ENCODE measurements at regions not wholly inside any gene's neighbourhood (a gene's known extent, or its start where the extent isn't known, plus 50 kb on each side); places are given as distances from the start of the nearest gene placed in this dataset.
"Not testable (repeated sequence)": the region's sequence is repeated elsewhere in the genome, so short reads cannot be mapped to it uniquely, and the experiment has no call there.

DNA sequence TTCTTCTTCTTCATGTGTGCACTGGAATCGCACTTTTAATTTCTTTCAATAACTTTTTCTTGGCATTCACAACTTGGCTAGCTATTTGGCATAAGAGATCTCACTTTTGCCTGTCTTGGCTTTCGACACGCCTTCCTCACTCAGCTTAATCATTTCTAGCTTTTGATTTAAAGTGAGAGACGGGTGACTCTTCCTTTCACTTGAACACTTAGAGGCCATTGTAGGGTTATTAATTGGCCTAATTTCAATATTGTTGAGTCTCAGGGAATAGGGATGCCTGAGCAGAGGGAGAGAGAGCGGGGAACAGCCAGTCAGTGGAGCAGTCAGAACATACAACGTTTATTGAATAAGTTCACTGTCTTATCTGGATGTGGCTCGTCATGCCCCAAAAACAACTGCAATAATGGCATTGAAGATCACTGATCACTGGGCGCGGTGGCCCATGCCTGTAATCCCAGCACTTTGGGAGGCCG is 200.3 kb downstream of the SEC14L1 start:
- no peak for DNase-seq (ENCODE audit: low read depth)

DNA sequence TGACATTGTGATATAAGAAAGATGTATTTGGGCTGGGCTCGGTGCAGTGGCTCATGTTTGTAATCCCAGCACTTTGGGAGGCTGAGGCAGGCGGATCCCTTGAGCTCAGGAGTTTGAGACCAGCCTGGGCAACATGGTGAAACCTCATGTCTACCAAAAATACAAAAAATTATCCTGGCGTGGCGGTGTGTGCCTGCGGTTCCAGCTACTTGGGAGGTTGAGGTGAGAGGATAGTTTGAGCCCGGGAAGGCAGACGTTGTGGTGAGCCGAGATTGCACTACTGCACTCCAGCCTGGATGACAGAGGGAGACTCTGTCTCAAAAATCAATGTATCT is 201.9 kb downstream of the SEC14L1 start:
- DNase-seq (ENCODE audit: low read depth), result not testable (repeated sequence)

DNA sequence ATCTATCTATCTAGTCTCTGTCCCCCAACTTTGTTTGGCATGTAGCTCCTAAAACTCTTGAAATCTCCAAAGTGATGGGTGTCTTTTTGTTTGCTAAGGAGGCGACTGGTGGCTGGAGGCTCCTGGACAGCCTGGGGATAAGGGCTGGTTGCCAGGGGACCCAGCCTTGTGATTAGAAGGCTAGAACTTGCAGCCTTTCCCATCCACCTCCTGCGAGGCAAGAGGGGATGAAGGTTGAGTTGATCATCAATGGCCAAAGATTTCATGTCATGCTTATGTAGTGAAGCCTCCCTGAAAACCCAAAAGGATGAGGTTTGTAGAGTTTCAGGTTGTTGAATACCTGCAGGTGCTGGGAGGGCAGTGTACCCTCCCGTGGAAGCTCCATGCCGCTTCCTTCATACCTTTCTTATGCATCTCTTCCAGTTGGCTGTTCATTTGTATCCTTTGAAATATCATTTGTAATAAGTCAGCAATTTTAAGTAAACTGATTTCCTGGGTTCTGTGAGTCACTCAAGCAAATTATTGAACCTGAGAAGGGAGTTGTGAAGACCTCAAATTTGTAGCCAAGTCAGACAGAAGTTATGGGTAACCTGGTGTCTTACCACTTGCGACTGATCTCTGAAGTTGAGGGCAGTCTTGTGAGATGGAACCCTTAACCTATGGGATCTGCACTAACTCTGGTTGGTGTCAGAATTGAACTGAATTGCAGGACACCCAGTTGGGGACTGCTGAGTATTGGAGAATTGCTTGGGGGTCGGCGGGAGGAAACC is 202.4 kb downstream of the SEC14L1 start:
- no peak for DNase-seq (ENCODE audit: low read depth)

DNA sequence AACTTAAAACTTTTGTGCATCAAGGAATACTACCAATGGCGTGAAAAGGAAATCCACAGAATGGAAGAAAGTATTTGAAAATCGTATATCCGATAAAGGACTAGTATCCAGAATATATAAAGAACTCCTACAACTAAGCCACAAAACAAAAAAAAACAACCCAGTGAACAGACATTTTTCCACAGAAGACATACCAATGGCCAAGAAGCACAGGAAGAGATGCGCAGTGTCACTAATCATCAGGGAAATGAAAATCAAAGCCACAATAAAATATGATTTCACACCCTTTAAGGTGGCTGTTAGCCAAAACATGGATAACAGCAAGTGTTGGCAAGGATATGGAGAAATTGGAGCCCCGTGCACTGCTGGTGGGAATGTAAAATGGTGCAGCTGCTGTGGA is 203.3 kb downstream of the SEC14L1 start:
- DNase-seq (ENCODE audit: low read depth), result no peak

DNA sequence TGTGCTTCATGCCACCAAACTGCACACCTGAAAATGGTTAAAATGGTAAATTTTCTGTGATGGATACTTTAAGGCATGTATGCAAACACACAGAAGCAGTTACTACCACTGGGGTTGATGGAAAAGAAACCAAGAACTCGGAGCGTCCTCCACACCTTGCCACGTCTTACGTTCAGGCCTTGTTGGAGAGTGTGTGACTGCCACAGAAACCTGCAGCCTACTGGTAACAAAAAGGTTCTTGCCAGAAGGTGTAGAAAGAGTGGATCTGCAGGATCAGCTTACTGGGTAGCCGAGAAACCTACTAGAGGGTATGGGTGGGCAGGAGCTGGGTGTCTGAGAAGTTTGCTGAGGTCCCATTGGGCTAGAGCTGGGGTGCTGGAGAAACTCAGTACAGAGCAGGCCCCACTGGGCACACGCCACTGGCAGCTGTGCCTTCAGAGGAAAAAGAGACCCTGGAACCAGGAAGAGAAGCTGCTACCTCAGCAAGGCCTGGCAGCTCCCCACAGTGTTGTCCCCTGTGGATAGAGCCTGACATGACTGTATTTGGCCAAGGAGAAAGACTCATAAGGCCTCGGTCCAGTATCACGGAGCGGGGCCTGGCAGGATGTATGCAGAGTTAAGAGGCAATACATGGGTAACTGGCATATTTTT is 204.6 kb downstream of the SEC14L1 start:
- DNase-seq (ENCODE audit: low read depth), result no peak

DNA sequence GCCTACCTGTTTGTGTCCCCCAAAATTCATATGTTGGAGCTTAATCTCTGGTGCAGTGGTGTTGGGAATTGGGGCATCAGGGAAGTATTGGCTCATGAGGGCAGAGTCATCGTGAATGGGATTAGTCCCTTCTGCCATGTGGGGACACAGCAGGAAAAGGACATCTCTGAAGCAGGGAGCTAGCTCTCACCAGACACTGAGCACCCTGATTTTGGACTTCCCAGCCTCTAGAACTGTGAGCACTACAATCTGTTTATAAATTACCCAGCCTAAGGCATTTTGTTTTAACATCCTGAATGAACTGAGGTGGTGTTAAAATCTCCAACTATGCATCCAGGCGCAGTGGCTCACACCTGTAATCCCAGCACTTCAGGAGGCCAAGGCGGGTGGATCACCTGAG is 206.0 kb downstream of the SEC14L1 start:
- no peak for DNase-seq (ENCODE audit: low read depth)

DNA sequence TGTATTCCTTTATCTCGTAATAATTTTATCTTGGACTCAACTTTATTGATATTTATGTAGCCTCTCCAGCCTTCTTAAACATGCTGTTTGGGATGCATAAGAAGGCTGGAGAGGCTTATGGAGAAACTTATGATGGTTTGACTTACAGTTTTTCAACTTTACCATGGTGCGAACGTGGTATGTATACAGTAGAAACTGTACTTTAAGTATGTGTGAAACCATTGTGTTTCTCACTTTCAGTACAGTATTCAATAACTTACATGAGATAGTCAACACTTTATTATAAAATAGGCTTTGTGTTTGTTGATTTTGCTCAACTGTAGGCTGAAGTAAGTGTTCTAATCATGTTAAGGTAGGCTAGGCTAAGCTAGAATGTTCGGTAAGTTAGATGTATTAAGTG is 206.8 kb downstream of the SEC14L1 start:
- no peak for DNase-seq (ENCODE audit: low read depth)

DNA sequence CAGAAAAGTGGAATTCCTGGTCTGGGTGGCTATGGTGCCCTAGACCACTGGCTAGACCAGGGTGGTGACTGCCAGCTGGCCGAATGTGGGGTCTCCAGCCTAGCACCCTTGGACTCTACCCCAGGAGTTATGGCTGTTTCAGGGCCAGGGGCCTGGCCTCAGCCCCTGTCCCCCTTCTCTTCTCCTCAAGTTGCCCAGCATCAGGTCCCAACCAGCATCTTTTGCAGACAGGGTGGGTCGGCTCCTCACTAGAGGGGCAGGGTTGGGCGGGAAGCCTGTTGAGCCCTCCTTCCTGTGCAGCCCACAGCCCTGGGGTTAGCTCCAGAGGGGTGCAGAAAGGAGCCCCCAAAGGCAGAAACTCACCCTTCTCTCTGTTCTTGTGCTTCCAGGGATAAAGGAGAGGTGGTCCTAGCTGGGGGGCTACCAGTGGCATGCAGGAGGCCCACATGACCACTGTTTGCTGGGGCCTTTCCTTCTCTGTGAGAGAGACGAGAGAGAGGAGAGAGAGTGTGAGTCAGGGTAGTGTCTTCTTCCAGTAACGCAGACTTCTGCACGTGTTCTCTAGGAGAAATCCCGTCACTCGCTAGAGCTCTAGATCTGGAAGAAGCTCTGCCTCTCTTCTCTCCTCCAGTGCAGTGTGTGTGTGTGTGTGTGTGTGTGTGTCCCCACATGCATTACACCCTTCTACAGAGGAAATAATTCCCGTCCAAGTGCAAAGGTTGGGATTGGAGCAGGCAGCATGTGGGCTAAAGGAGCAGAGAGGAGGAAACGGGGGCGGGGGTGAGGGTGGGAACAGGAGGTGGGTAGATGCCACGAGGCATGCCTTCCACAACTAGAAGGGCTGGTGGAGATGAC is 209.4 kb downstream of the SEC14L1 start:
- no peak for DNase-seq (ENCODE audit: low read depth)

DNA sequence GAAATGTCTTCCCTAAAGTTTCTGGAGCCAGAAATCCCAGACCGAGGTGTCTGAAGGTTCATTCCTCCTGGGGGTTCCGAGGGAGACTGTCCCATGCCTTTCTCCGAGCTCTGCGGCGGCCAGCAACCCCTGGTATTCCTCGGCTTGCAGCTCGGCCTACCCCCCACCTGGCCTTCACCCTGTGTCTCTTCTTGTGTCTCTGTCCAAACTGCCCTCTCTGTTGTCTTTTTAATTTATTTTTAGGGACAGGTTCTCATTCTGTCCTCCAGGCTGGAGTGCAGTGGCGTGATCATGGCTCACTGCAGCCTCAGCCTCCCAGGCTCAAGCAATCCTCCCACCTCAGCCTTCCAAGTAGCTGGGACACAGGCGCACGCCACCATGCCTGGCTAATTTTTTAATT is 211.7 kb downstream of the SEC14L1 start:
- no peak for DNase-seq (ENCODE audit: low read depth)

DNA sequence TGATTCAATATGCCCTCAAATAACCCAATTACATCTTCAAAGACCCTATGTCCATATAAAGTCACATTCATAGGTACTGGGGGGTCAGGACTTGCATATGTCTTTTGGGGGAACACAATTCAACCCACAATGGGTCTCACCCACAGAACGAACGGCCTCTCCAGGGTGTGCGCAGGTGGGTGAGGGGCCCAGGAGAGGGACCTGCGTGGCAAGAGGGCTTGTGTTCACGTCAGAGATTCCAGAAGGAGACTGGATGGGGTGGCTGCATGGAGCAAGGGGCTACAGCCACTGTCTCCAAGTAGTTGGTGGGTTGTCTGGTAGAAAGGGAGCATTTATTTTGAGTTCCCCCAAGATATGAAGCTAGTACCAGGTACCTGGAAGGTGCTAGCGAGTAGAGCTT is 212.2 kb downstream of the SEC14L1 start:
- DNase-seq (ENCODE audit: low read depth), result no peak

DNA sequence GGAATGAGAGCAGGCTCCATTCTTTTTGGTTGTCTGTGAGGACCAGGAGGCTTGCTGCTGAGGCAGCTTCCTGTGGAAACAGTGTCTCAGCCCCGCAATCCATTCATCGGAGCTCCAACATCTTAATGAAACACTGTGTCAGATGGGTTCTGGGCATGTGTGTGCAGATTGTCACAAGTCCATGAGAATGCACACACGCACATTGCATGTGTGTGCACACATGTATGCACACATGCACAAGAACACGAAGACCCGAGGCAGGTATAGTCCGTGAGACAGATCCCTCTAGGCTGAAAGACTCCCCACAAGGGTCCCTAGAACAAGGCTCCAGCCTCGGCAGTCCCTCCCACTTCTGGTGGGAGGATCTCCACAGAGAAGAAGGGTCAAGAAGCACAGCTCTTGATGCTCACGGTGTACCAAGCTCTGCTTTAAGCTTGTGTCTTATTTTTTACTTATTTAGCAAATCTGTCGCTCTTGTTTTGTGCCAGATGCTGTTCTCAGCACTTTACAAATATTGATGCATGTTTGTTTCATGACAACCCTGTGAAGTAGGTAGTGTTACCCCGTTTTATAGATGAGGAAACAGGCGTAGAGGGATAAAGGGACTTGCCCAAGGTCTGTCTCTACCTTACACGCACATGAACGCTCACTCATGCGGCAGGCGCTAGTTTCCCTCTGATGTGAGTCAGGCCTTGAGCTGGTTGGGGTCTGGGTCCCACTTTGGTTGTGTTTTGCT is 213.1 kb downstream of the SEC14L1 start:
- no peak for DNase-seq (ENCODE audit: low read depth)

DNA sequence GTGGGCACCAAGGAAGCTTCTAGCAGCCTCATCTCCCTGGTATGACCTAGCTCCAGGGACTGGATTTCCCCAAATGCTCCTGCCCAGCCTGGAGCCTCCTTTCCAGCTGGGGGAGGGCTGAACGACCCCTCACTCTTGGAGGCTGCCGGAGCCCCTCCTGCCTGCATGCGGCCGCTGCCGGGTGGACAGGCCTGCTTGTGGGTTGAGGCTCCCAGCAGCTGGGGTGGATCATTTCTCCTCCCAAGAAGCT is 213.6 kb downstream of the SEC14L1 start:
- no peak for DNase-seq (ENCODE audit: low read depth)

DNA sequence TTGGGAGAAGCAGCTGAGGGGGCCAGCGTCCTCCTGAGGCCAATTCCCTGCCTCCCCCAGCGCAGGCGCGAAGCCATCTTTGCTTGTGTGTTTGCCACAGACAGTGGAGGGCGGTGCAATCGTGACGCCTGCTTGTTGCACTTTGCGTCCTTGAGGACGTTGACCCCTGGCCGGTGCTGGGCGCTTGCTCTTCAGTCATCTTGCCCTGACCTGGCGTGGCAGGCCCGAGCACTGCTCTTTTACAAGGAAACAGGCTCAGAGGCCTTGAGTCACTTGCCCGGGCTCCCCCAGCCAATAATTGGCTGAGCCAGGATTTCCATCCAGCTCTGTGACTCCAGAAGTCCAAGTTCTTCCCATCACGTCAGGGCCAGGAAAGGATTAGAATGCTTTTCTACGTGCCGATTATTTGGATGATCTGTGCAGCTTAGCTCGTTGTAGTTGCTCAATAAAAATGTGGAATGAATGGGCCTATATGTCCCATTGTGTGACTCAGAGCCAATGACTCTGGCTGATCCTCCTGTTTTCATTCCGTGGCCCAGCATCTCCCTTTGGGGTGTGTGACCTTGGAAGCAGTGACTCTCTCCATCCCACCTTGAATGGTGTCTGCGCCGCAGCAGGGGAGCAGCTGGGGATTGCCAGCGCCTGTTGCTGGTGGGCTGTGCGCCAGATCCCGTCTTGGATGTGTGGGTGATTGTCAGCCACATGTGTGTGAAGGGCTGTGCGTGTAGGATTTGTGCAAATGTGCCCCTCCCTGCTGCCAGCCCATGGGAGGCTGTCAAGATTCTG is 214.1 kb downstream of the SEC14L1 start:
- no peak for DNase-seq (ENCODE audit: low read depth)

DNA sequence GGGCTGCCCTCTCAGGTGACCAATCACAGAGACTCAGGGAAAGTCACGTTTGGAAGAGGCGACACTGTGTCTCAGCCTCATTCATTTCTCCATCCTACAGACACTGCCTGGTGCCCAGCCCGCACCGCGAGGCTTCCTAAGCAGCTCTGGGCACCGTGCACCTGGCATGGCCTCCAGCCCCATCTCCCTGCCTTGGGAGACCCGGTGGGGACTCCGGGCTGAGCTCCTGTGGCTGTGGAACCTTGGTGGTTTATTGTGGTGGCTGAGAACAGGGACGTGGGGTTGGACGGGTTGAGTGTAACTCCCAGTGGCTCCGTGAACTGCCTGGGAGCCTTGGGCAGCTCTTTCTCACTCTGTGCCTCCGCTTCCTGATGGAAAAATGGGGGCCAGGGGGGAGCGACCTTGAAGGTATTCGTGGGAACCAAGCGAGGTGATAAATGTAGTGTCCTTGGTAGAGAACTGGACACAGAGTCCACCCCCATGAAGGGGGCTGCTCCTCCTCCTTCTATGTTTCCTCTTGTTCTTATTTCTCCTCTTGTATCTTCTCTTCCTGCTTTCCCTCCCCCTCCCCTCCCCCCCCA is 215.4 kb downstream of the SEC14L1 start:
- no peak for DNase-seq (ENCODE audit: low read depth)

DNA sequence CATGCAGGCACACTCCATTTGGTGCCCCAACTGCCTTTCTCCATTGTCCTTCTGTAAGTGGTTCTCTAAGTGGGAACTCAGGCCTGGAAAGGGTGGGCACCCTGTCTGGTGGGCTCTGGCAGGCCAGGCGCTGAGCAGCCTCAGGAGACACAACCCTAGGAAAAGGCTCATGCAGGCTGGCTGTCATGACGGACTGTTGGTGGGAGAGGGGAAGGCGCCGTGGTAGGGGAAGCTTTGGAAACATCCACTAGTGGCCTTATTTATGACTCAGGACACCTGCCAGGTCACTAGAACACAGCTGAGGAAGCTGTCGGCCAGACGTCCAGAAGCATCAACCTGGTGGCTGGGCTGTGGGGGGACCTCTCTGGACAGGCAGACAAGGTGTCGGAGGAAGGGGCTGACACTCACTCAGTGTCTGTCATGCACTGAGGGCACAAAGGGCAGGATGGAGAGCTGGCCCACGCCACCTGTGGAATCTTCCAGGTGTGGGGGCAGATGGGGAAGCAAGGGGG is 216.0 kb downstream of the SEC14L1 start:
- DNase-seq (ENCODE audit: low read depth), result no peak

DNA sequence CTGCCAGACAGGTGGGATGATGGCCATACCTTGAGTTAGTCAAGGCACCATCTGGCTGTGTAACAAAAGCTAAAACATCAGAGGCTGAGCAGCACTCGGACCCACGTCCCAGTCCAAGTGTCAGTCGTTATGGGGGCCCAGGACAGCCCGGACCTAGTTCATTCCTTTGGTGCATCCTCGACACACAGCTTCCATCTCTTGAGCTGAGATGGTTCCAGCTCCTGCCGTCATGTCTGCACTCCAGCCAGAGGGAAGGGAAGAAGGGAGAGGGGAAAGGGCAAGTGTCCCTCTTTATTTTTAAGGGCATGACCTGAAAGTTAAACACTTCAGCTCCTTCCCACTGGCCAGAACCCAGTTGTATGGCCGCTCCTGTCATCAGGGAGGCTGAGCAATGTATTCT is 218.0 kb downstream of the SEC14L1 start:
- DNase-seq (ENCODE audit: low read depth), result no peak

DNA sequence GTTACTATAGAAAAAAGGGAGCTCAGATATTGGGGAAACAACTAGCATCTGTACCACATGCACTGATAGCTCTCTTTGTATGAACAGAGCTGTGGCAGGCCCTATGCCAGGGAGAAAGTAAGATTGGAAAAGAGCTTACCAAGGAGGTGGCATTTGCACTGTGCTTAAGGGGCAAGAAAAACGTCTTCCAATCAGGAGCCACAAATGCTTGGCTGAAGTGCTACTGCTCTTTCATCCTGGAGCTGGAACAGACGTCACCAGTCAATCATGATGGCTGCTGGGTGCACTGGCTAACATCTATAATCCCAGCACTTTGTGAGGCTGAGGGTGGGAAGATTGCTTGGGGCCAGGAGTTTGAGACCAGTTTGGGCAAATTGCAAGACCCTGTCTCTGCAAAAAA is 218.5 kb downstream of the SEC14L1 start:
- DNase-seq (ENCODE audit: low read depth), result no peak

DNA sequence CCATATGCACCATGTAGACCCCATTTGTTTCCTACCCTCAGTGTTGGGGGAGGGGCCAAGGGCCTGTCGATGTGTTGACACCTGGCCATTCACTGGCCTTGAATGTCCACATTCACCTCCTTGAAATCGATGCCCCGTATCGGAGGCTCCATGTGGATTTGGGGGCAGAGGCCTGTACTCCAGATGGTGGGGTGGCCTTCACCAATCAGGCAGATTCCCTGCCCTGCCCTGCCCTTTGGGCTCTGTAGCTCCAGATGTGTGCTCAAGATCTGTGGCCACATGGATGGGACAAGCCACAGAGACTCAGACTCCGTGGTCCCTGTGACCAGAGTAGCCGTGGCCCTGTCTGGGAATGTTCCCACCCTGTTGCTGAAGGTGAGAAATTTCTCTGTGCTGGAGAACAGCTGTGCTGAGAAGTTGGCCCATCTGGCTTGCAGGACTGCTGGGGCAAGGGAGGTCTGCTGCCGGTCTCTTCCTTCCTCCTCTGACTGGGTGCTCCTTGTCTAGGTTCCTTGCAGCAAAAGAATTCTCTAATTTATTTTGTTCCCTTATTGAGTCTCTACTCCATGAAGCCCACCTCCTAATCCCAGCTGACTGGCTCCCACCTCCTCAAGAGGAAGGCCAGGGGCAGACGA is 221.3 kb downstream of the SEC14L1 start:
- DNase-seq (ENCODE audit: low read depth), result no peak

DNA sequence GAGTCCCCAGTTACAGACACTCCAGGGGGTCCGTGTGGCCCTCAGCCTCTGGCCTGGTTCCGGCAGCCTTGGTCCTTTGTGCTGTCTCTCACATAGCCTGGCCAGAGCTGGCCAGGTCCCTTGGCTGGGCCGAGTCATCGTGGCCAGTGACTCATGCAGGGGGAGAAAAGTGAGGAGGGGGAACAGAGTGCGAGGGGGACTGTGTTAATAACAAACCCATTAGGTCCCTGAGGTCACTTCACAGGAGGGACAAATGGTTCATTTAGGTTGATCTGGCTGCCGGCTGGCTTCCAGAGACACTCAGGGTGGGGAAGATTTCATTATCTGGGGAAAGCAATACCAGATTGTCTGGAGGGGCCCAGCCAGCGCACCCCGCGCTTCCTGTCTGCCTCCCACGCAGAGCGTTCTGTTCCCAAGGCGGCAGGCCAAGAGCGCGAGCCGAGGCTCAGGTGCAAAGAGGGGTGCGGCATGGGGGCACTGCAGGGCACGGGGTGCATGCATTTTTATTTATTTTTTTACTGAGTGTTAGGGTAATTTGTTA is 223.1 kb downstream of the SEC14L1 start:
- DNase-seq (ENCODE audit: low read depth), result no peak

DNA sequence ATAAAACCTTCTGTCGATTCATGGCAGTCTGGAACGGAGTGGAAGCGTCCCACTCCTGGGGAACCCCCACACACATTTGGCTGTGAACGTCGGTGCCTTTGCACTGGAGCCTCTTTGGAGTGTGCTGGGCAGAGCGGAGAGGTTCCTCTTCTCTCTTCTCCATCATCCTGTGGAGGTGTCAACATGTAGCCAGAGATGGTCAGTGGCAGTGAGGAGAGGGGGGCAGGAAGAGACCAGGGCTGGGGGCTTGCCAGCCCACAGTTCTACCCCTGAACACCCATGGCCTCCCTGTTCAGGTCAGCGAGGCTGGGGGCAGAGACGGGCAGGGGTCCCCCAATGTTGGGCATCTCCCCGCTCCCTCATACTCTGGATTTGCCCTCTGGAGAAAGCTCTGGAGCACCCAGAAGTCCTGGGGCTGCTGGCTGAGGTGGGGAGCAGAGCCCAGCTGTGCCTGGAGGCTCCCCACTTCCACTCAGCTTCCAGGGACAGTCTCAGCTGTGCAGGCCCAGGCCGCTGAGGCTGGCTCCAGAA is 223.7 kb downstream of the SEC14L1 start:
- DNase-seq (ENCODE audit: low read depth), result no peak
